WTC11 (cell line): ENCODE measurements at regions not wholly inside any gene's neighbourhood (a gene's known extent, or its start where the extent isn't known, plus 50 kb on each side); places are given as distances from the start of the nearest gene placed in this dataset.
"Not testable (repeated sequence)": the region's sequence is repeated elsewhere in the genome, so short reads cannot be mapped to it uniquely, and the experiment has no call there.

Experiments
- AFF4 ChIP-seq: sonication (generic); formaldehyde crosslinking; IDR thresholded peaks from 2 replicates; pipeline ENCODE4 v1.8.1; 2023; ENCODE audit warnings: mild to moderate bottlenecking, missing genetic modification reagents, borderline replicate concordance
- ATF2 ChIP-seq: sonication (generic); formaldehyde crosslinking; IDR thresholded peaks from 2 replicates; pipeline ENCODE4 v1.8.1; 2022; ENCODE audit warnings: low read depth, missing genetic modification reagents, borderline replicate concordance
- CDX4 ChIP-seq: fragments of 250-450 bp; sonication (Bioruptor Pico); IDR thresholded peaks from 2 replicates; pipeline ENCODE4 v1.9.0; 2021; ENCODE audit warnings: moderate library complexity, mild to moderate bottlenecking, inconsistent platforms, borderline replicate concordance
- CREB1 ChIP-seq: sonication (generic); formaldehyde crosslinking; IDR thresholded peaks from 2 replicates; pipeline ENCODE4 v1.8.0; 2023; ENCODE audit warnings: mild to moderate bottlenecking, missing genetic modification reagents
- CTCF ChIP-seq: fragments of 200-600 bp; IDR thresholded peaks from 2 replicates; pipeline ENCODE4 v1.8.0; 2022; ENCODE audit warnings: antibody characterized with exemption
- ESRRA ChIP-seq: sonication (generic); formaldehyde crosslinking; IDR thresholded peaks from 2 replicates; pipeline ENCODE4 v1.8.1; 2022; ENCODE audit warnings: mild to moderate bottlenecking, missing genetic modification reagents, borderline replicate concordance
- FOXP1 ChIP-seq: sonication (generic); formaldehyde crosslinking; IDR thresholded peaks from 2 replicates; pipeline ENCODE4 v1.8.0; 2022; ENCODE audit warnings: missing genetic modification reagents, mild to moderate bottlenecking, moderate library complexity, borderline replicate concordance
- KAT7 ChIP-seq: sonication (generic); formaldehyde crosslinking; IDR thresholded peaks from 2 replicates; pipeline ENCODE4 v1.8.1; 2023; ENCODE audit warnings: missing genetic modification reagents, mild to moderate bottlenecking, borderline replicate concordance
- MYBL2 ChIP-seq: sonication (generic); formaldehyde crosslinking; IDR thresholded peaks from 2 replicates; pipeline ENCODE4 v1.8.1; 2023; ENCODE audit warnings: mild to moderate bottlenecking, moderate library complexity, missing genetic modification reagents
- NR2C2 ChIP-seq: sonication (generic); formaldehyde crosslinking; IDR thresholded peaks from 2 replicates; pipeline ENCODE4 v1.8.0; 2022; ENCODE audit warnings: mild to moderate bottlenecking, missing genetic modification reagents
- STAT6 ChIP-seq: sonication (generic); formaldehyde crosslinking; conservative IDR thresholded peaks from 2 replicates; pipeline ENCODE4 v1.8.1; 2023; ENCODE audit warnings: mild to moderate bottlenecking, low read depth, missing genetic modification reagents, moderate library complexity
- TEAD4 ChIP-seq: sonication (generic); formaldehyde crosslinking; IDR thresholded peaks from 2 replicates; pipeline ENCODE4 v1.8.0; 2022; ENCODE audit warnings: mild to moderate bottlenecking, missing genetic modification reagents
- ZNF416 ChIP-seq: fragments of 250-450 bp; sonication (Bioruptor Pico); IDR thresholded peaks from 2 replicates; pipeline ENCODE4 v1.9.0; 2021; ENCODE audit warnings: mild to moderate bottlenecking, inconsistent platforms
- ZNF532 ChIP-seq: fragments of 250-450 bp; sonication (Bioruptor Pico); IDR thresholded peaks from 2 replicates; pipeline ENCODE4 v1.9.0; 2021; ENCODE audit warnings: mild to moderate bottlenecking, borderline replicate concordance

GRCh38 chr5:71930554-71930953 is 176.7 kb upstream of the MAP1B start:
- not testable (repeated sequence) for TF ChIP-seq CTCF; ESRRA (CRISPR knock-in tag); AFF4; CREB1 (CRISPR knock-in tag); ZNF416; MYBL2; ATF2 (CRISPR knock-in tag); NR2C2 (CRISPR knock-in tag); CDX4 (CRISPR knock-in tag); STAT6 (CRISPR knock-in tag); FOXP1; KAT7 (CRISPR knock-in tag); ZNF532 (CRISPR knock-in tag); TEAD4 (CRISPR knock-in tag)
